ENCODE measurements at regions not wholly inside any gene's neighbourhood (a gene's known extent, or its start where the extent isn't known, plus 50 kb on each side); places are given as distances from the start of the nearest gene placed in this dataset.
"Not testable (repeated sequence)": the region's sequence is repeated elsewhere in the genome, so short reads cannot be mapped to it uniquely, and the experiment has no call there.

DNA sequence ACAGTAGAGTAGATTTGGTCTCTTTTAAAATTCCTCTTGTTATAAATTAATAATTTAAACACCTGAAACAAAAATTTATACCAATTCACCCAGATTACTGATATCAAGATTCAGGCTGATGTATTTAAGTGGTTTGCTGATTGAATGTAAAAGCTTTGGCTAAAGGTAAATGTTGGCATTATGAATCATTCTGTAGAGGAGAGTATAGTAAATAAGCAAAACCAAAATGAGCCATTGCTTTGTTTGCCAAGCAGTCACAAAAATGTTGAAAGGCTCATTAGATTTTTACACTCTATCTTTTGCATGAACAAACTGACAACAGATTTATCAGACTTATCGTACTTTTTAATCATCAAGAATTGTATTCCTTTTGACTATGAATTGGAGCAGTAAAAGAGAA, 332.6 kb downstream of the FAM170A start:
- intact Hi-C loops (cut with DNase I) = no loop called here
- Histone ChIP-seq H3K9me3 (no peaks in the 10 kb centered on the region), H3K4me1 (ENCODE audit: insufficient read depth) (no peaks in the 10 kb centered on the region), H3K27ac (no peak overlapping the region), H3K36me3 (no peaks in the 10 kb centered on the region), H3K4me3 (no peak overlapping the region), H3K27me3 (no peaks in the 10 kb centered on the region)
- no peak for DNase-seq
- TF ChIP-seq CTCF (IDR thresholded peaks at IDR 0.05) (no peak), POLR2A (IDR thresholded peaks at IDR 0.05) (no peak), EP300 (IDR thresholded peaks at IDR 0.05) (no peak)
- 70 to 76% (median 72%) methylated on average over 1 of the region's 1 CpG for WGBS, 3 donors

DNA sequence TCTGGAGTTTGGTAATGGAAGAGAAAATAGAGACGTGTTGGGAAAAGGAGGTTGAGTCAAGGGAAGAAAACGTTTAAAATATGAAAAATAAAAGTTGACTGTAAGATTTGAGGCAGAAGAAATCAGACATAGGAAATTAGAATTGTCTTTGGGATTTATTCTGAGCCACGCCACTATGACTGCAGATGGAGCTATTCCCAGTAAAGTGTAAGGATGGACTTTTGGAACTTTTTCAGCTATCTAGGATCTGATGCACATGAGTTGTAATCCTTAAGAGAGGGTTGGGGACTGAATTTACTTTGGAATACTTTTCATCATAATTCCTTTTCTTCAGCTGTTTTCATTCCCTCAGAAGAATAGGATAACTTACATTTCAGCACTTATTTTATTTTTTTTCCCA, 336.7 kb downstream of the FAM170A start:
- DNase-seq = no peak
- no peaks in the 10 kb centered on the region for H3K9me3 ChIP-seq
- WGBS, 3 donors = 25 to 41% (median 30%) methylated on average over 3 of the region's 3 CpGs
- no peak overlapping the region for H3K27ac ChIP-seq
- H3K4me3 ChIP-seq = no peak overlapping the region
- H3K4me1 ChIP-seq (ENCODE audit: insufficient read depth) = no peaks in the 10 kb centered on the region
- H3K27me3 ChIP-seq = no peaks in the 10 kb centered on the region
- intact Hi-C loops (cut with DNase I) = no loop called here
- no peaks in the 10 kb centered on the region for H3K36me3 ChIP-seq
- TF ChIP-seq EP300 (IDR thresholded peaks at IDR 0.05) (no peak), POLR2A (IDR thresholded peaks at IDR 0.05) (no peak), CTCF (IDR thresholded peaks at IDR 0.05) (no peak)

GRCh38 chr5:119968690-119969089, 339.3 kb downstream of the FAM170A start:
- H3K4me1 ChIP-seq (ENCODE audit: insufficient read depth) = no peaks in the 10 kb centered on the region
- no peak overlapping the region for H3K27ac ChIP-seq
- H3K36me3 ChIP-seq = no peaks in the 10 kb centered on the region
- no peaks in the 10 kb centered on the region for H3K9me3 ChIP-seq
- H3K4me3 ChIP-seq = no peak overlapping the region
- intact Hi-C loops (cut with DNase I) = no loop called here
- TF ChIP-seq POLR2A (IDR thresholded peaks at IDR 0.05) = no peak
- no peak for TF ChIP-seq EP300 (IDR thresholded peaks at IDR 0.05)
- no peak for TF ChIP-seq CTCF (IDR thresholded peaks at IDR 0.05)
- WGBS, 3 donors = 72 to 88% (median 76%) methylated on average over 2 of the region's 2 CpGs
- H3K27me3 ChIP-seq = no peaks in the 10 kb centered on the region
- no peak for DNase-seq

GRCh38 chr5:119987077-119987476, 357.7 kb downstream of the FAM170A start:
- H3K9me3 ChIP-seq; DNase-seq; H3K4me1 ChIP-seq (ENCODE audit: insufficient read depth); H3K27ac ChIP-seq; intact Hi-C loops (cut with DNase I); H3K36me3 ChIP-seq; H3K27me3 ChIP-seq; H3K4me3 ChIP-seq: not testable (repeated sequence)
- WGBS, 3 donors = 64 to 69% (median 65%) methylated on average over 7 of the region's 7 CpGs

GRCh38 chr5:119991625-119992024, 362.3 kb downstream of the FAM170A start:
- no peaks in the 10 kb centered on the region for H3K4me1 ChIP-seq (ENCODE audit: insufficient read depth)
- no peak overlapping the region for H3K27ac ChIP-seq
- no peaks in the 10 kb centered on the region for H3K36me3 ChIP-seq
- H3K9me3 ChIP-seq = no peaks in the 10 kb centered on the region
- intact Hi-C loops (cut with DNase I) = no loop called here
- no peaks in the 10 kb centered on the region for H3K27me3 ChIP-seq
- TF ChIP-seq POLR2A (IDR thresholded peaks at IDR 0.05) = no peak
- no peak for TF ChIP-seq EP300 (IDR thresholded peaks at IDR 0.05)
- no peak for TF ChIP-seq CTCF (IDR thresholded peaks at IDR 0.05)
- WGBS, 3 donors = 63 to 73% (median 71%) methylated on average over 3 of the region's 3 CpGs
- H3K4me3 ChIP-seq = no peak overlapping the region
- no peak for DNase-seq
